ENCODE measurements at regions not wholly inside any gene's neighbourhood (a gene's known extent, or its start where the extent isn't known, plus 50 kb on each side); places are given as distances from the start of the nearest gene placed in this dataset.

GRCh38 chr22:47594836-47595521 is 832.5 kb downstream of the TBC1D22A start:
- TF ChIP-seq CTCF (IDR thresholded peaks at IDR 0.05) (no peak), POLR2A (IDR thresholded peaks at IDR 0.05) (no peak)
